ENCODE measurements at regions not wholly inside any gene's neighbourhood (a gene's known extent, or its start where the extent isn't known, plus 50 kb on each side); places are given as distances from the start of the nearest gene placed in this dataset.

DNA sequence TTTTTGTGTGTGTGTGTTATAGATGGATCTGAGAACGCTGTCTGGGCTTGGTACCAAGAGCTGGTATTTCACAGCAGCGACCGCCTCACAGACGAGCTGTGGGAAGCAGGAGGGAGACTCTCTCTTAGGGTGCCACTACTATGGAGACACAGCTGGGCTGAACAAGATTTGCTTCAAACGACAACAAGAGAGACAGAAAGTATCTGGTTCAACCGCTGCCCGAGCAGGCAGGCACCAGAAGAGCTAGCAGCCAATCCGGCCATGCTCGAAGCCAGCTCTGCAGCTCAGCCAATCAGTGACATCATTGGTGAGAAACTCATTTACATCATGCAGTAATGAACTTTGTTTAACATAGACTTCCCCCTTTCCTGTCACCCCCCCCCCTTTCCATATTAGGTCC, 341.3 kb downstream of the USP25 start:
- Mint-ChIP-seq H3K4me1 (peaks cover 55% of the 10 kb centered on the region), H3K27ac (peak overlapping the region; percentile 95), H3K4me3 (peak overlapping the region; percentile 66), H3K36me3 (no peaks in the 10 kb centered on the region), H3K27me3 (ENCODE audit: low read depth) (no peaks in the 10 kb centered on the region), H3K9me3 (no peaks in the 10 kb centered on the region)
- DNase-seq (ENCODE audit: low spot score in 2 of 2, unreplicated experiment in 2 of 2), result no peak
- TF ChIP-seq, protein P1, sequence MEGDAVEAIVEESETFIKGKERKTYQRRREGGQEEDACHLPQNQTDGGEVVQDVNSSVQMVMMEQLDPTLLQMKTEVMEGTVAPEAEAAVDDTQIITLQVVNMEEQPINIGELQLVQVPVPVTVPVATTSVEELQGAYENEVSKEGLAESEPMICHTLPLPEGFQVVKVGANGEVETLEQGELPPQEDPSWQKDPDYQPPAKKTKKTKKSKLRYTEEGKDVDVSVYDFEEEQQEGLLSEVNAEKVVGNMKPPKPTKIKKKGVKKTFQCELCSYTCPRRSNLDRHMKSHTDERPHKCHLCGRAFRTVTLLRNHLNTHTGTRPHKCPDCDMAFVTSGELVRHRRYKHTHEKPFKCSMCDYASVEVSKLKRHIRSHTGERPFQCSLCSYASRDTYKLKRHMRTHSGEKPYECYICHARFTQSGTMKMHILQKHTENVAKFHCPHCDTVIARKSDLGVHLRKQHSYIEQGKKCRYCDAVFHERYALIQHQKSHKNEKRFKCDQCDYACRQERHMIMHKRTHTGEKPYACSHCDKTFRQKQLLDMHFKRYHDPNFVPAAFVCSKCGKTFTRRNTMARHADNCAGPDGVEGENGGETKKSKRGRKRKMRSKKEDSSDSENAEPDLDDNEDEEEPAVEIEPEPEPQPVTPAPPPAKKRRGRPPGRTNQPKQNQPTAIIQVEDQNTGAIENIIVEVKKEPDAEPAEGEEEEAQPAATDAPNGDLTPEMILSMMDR (IDR thresholded peaks at IDR 0.05; ENCODE audit: unreplicated experiment), result no peak

DNA sequence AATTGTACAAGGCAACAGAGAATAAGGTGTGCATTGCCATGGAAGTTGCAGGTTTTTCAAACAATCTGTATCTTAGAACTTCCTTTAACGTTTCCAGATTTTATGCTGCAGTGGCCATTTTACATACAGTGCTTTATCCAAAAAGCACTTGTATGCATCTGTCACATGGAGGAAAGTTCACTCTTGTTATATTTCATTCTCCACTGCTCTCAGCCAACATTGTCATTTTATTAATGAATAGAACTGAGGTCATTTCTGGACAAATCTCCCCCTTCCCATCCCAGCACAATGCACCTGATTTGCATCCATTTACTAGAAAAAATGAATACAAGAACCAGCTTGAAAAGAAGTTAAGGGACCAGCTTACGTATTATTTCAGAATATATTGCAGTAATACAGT, 342.0 kb downstream of the USP25 start:
- Mint-ChIP-seq H3K36me3 (peaks cover 2% of the 10 kb centered on the region), H3K4me1 (peaks cover 53% of the 10 kb centered on the region), H3K27ac (peak overlapping the region; percentile 86), H3K4me3 (peak overlapping the region; percentile 66), H3K27me3 (ENCODE audit: low read depth) (no peaks in the 10 kb centered on the region), H3K9me3 (no peaks in the 10 kb centered on the region)
- no peak for DNase-seq (ENCODE audit: low spot score in 2 of 2, unreplicated experiment in 2 of 2)
- TF ChIP-seq, protein P1 (IDR thresholded peaks at IDR 0.05; ENCODE audit: unreplicated experiment), result no peak

DNA sequence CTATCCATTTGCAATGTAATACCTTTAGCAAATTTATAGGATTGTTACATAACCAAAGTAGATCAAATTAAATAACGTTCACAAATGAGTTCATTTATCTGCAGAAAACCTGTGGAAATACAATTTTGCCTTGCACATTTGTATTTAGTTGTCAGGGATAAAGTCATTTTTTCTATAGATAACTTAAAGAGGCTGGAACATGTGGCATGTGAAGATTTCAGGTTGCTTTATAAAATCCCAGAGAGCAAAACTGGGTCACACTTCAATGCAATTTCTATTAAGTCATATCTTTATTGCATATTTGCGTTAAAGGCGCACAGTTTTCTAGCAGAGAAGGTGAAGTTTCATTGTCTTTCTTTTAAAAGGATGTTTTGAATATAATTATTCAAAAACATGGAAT, 342.4 kb downstream of the USP25 start:
- Mint-ChIP-seq H3K4me1 (peaks cover 49% of the 10 kb centered on the region), H3K27ac (peak overlapping the region; percentile 86), H3K9me3 (no peaks in the 10 kb centered on the region), H3K27me3 (ENCODE audit: low read depth) (no peaks in the 10 kb centered on the region), H3K36me3 (peaks cover 7% of the 10 kb centered on the region), H3K4me3 (peak overlapping the region; percentile 66)
- DNase-seq (ENCODE audit: low spot score in 2 of 2, unreplicated experiment in 2 of 2), result no peak
- TF ChIP-seq, protein P1 (IDR thresholded peaks at IDR 0.05; ENCODE audit: unreplicated experiment), result no peak

- H3K36me3 Mint-ChIP-seq, result peaks cover 7% of the 10 kb centered on the region
These were observed 343.0 kb downstream of the USP25 start for GRCh38 chr21:16072737-16073136.

DNA sequence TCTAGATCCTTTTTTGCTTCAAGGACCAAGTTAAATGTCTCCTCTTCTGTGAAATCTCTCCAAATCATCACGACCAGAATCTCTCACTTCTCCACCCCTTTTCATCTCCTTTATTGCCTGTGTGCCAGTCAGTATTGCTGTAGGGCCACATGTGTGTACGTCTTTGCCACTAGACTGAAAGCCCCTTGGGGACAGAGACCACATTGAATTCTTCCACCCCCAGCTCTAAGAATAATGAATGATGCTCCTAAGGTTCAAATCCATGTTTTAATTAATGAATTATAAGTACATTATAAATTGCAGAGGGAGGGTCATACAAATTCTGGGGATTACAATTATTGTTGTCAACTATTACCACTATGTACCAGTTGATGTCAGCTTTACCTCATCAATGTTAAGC, 343.8 kb downstream of the USP25 start:
- H3K4me3 Mint-ChIP-seq, result peak overlapping the region; percentile 2
- TF ChIP-seq, protein P1 (IDR thresholded peaks at IDR 0.05; ENCODE audit: unreplicated experiment), result no peak
- H3K27me3 Mint-ChIP-seq (ENCODE audit: low read depth), result no peaks in the 10 kb centered on the region
- peaks cover 41% of the 10 kb centered on the region for H3K4me1 Mint-ChIP-seq
- peaks cover 11% of the 10 kb centered on the region for H3K36me3 Mint-ChIP-seq
- no peaks in the 10 kb centered on the region for H3K9me3 Mint-ChIP-seq
- no peak for DNase-seq (ENCODE audit: low spot score in 2 of 2, unreplicated experiment in 2 of 2)
- peak overlapping the region; percentile 93 for H3K27ac Mint-ChIP-seq

More at GRCh38 chr21:16072737-16073136, 343.0 kb downstream of the USP25 start:
- Mint-ChIP-seq H3K27me3 (ENCODE audit: low read depth) (no peaks in the 10 kb centered on the region), H3K4me1 (peaks cover 45% of the 10 kb centered on the region), H3K27ac (peak overlapping the region; percentile 93), H3K4me3 (peak overlapping the region; percentile 52), H3K9me3 (no peaks in the 10 kb centered on the region)
- DNase-seq (ENCODE audit: low spot score in 2 of 2, unreplicated experiment in 2 of 2), result no peak
- TF ChIP-seq, protein P1 (IDR thresholded peaks at IDR 0.05; ENCODE audit: unreplicated experiment), result no peak

GRCh38 chr21:16074950-16075489, 345.2 kb downstream of the USP25 start:
- no peak overlapping the region for H3K4me3 Mint-ChIP-seq
- TF ChIP-seq, protein P1 (IDR thresholded peaks at IDR 0.05; ENCODE audit: unreplicated experiment), result no peak
- peaks cover 13% of the 10 kb centered on the region for H3K36me3 Mint-ChIP-seq
- no peaks in the 10 kb centered on the region for H3K9me3 Mint-ChIP-seq
- no peaks in the 10 kb centered on the region for H3K27me3 Mint-ChIP-seq (ENCODE audit: low read depth)
- H3K4me1 Mint-ChIP-seq, result peaks cover 40% of the 10 kb centered on the region
- DNase-seq (ENCODE audit: low spot score in 2 of 2, unreplicated experiment in 2 of 2), result no peak
- H3K27ac Mint-ChIP-seq, result peak overlapping the region; percentile 62

Data from mesothelial cell of epicardium (in vitro differentiated cells).